MCF 10A (cell line): ENCODE measurements at regions not wholly inside any gene's neighbourhood (a gene's known extent, or its start where the extent isn't known, plus 50 kb on each side); places are given as distances from the start of the nearest gene placed in this dataset.
A peak's percentile ranks its signal among the peaks of the same experiment; 100 is the strongest.

ENCODE experiments used
- BruUV-seq: library from RNA; stranded (reverse); fragments of 400-500 nt; replicated peaks from 2 replicates; lab custom pipeline; 2021; lab: Mats Ljungman, UMichigan
- CTCF ChIA-PET: fragments of 300-600 bp; sonication (Branson Sonifier 250); formaldehyde crosslinking; extraction: SDS; loops from one replicate; lab custom pipeline; 2021; ENCODE audit warnings: antibody characterized with exemption, inconsistent platforms; lab: Yijun Ruan, JAX
- POLR2A ChIA-PET: fragments of 300-600, 350-650 bp; sonication (Branson Sonifier 250); formaldehyde crosslinking; extraction: SDS; loops from one replicate; lab custom pipeline; 2020; ENCODE audit warnings: antibody characterized with exemption, inconsistent platforms; lab: Yijun Ruan, JAX
- DNase-seq: peaks from one replicate; pipeline ENCODE4 v3.0.0-alpha.2; 2018; ENCODE audit not compliant: unreplicated experiment
- H3K27ac Mint-ChIP-seq: one replicate; pipeline ENCODE4 v1.8.0; 2022; ENCODE audit warnings: mild to moderate bottlenecking, low read depth, mixed read lengths; ENCODE audit not compliant: unreplicated experiment
- H3K27me3 Mint-ChIP-seq: one replicate; pipeline ENCODE4 v1.8.0; 2022; ENCODE audit warnings: mixed read lengths; ENCODE audit not compliant: insufficient read depth, unreplicated experiment
- H3K36me3 Mint-ChIP-seq: one replicate; pipeline ENCODE4 v1.8.0; 2022; ENCODE audit warnings: mild to moderate bottlenecking, moderate library complexity, mixed read lengths; ENCODE audit not compliant: insufficient read depth, unreplicated experiment
- H3K4me1 Mint-ChIP-seq: one replicate; pipeline ENCODE4 v1.8.0; 2022; ENCODE audit warnings: mixed read lengths; ENCODE audit not compliant: insufficient read depth, unreplicated experiment
- H3K4me3 Mint-ChIP-seq: one replicate; pipeline ENCODE4 v1.8.0; 2022; ENCODE audit warnings: mild to moderate bottlenecking, moderate library complexity, mixed read lengths; ENCODE audit not compliant: unreplicated experiment
- H3K9me3 Mint-ChIP-seq: one replicate; pipeline ENCODE4 v1.8.0; 2022; ENCODE audit warnings: mixed read lengths; ENCODE audit not compliant: unreplicated experiment
- intact Hi-C: fragments of 100-400 bp; cut with micrococcal nuclease; formaldehyde crosslinking; loops from 2 replicates; pipeline ENCODE4 v1.14.1; 2022
- TF ChIP-seq, protein P1 (sequence below): fragments of 200-600 bp; IDR thresholded peaks from one replicate; pipeline ENCODE4 v1.8.0; 2022; ENCODE audit warnings: antibody characterized with exemption, mild to moderate bottlenecking; ENCODE audit not compliant: unreplicated experiment

DNA sequence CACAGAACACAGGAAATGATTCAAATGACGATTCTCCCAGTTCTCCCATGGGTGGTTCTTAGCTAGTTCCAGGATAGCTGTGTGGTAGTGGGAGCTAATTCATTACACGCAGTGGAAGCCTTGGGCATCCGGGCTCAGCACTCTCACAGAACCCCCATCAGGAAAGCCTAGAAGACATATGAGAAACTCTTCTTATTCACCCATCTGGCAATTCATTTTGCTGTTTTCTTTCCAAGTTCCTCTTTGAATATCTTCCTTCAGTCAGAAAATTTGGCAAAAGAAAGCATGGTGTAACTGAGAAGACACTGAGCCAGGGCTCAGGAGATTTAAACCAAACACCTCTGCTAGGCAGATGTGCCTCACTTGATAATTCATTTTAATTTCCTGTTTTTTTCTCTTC lies 85.2 kb upstream of the FN1 start:
- no TSS peak for BruUV-seq
- intact Hi-C loops = no loop called here
- Mint-ChIP-seq H3K27ac (no peak overlapping the region), H3K27me3 (no peaks in the 10 kb centered on the region), H3K4me1 (peaks cover 14% of the 10 kb centered on the region), H3K36me3 (no peaks in the 10 kb centered on the region), H3K4me3 (no peak overlapping the region), H3K9me3 (peaks cover 9% of the 10 kb centered on the region)
- POLR2A ChIA-PET = no interaction called here
- TF ChIP-seq, protein P1, sequence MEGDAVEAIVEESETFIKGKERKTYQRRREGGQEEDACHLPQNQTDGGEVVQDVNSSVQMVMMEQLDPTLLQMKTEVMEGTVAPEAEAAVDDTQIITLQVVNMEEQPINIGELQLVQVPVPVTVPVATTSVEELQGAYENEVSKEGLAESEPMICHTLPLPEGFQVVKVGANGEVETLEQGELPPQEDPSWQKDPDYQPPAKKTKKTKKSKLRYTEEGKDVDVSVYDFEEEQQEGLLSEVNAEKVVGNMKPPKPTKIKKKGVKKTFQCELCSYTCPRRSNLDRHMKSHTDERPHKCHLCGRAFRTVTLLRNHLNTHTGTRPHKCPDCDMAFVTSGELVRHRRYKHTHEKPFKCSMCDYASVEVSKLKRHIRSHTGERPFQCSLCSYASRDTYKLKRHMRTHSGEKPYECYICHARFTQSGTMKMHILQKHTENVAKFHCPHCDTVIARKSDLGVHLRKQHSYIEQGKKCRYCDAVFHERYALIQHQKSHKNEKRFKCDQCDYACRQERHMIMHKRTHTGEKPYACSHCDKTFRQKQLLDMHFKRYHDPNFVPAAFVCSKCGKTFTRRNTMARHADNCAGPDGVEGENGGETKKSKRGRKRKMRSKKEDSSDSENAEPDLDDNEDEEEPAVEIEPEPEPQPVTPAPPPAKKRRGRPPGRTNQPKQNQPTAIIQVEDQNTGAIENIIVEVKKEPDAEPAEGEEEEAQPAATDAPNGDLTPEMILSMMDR = no peak
- DNase-seq = no peak
- CTCF ChIA-PET = interaction anchor here (0.7 kb wide), 1 partner anchor 16 kb away, joined by 3 read pairs; no protein-coding TSS in a partner anchor

DNA sequence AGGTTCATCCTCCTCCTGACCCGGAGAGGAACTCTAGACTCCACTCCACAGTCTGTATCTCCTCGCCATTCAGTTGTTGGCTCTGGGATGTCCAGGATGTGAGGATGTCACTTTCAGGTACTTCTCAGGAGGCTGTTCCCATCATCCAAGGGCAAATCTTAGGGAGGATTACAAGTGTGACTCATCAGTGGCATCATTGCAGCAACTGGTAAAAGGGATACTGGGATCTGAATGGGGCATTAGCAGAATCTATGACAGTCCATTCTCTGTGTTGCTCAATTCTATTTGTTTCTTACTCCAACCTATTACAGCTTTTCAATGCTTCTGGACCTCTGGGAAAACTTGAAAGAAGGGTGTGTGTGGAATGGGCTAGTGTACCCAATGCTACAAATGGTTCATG lies 81.5 kb upstream of the FN1 start:
- H3K9me3 Mint-ChIP-seq = no peaks in the 10 kb centered on the region

DNA sequence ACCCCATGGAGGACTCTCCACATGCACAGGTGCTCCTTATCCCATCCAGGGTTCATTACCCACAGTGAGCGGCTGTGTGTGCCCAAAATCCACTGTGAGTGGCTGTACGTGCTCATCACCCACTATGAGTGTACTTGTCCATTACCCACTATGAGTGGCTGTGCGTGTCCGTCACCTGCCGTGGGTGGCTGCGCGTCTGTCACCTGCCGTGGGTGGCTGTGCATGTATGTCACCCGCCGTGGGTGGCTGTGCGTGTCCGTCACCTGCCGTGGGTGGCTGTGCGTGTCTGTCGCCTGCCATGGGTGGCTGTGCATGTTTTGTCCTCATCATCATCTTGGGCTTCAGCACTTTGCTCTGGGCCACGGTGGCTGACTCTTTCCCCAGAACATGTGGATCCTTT lies 78.6 kb upstream of the FN1 start:
- ChIA-PET CTCF (no interaction called here), POLR2A (no interaction called here)
- Mint-ChIP-seq H3K9me3 (no peaks in the 10 kb centered on the region), H3K27ac (no peak overlapping the region), H3K4me3 (no peak overlapping the region), H3K27me3 (no peaks in the 10 kb centered on the region), H3K36me3 (no peaks in the 10 kb centered on the region), H3K4me1 (peaks cover 9% of the 10 kb centered on the region)
- TF ChIP-seq, protein P1 = no peak
- intact Hi-C loops = no loop called here
- DNase-seq = no peak
- no TSS peak for BruUV-seq

More for the DNA sequence above, 81.5 kb upstream of the FN1 start:
- POLR2A ChIA-PET = no interaction called here
- no TSS peak for BruUV-seq
- Mint-ChIP-seq H3K4me1 (peaks cover 14% of the 10 kb centered on the region), H3K27me3 (no peaks in the 10 kb centered on the region), H3K27ac (no peak overlapping the region), H3K4me3 (no peak overlapping the region), H3K36me3 (no peaks in the 10 kb centered on the region)
- DNase-seq = peak; percentile 41
- intact Hi-C loops = no loop called here
- TF ChIP-seq, protein P1 = no peak
- CTCF ChIA-PET = no interaction called here

DNA sequence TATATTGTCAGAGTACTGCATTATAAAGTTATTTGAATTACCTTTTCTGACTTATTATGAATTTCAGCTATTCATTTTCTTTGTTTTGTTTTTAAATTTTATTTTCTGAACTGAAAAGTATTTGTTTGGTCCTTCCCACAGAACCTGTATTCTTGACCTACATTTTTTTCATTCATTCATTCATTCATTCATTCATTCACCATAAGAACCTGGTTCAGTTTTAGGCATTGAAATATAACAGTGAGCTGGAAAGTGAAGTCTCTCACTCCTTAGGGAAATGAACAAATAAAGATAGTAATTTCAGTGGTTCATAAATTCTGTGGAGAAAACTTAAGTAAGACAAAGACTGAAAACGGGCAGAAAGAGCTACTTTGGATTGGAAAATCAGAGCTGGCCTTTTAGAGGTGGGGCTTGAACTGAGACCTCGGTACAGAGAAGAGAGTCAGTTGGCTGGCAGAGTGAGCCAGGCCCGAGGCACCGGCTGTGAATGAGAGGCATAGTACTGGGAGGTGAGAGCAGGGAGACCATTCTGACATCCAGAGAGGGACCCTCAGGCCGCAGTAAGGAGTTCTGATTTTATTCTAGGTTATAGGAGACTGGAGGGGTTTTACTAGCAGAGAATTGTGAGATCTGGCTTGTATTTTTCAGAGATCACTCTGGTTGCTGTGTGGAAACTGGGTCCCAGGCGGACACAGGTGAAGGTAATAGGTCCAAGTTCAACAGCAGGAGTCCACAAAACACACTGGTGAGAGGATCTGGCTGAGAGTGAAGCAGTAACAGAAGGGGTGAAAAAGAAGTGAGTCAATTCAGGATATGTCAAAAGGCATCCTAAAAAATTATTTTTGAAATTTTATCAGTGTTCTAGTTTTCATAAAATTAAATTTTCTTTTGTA lies 75.8 kb upstream of the FN1 start:
- TF ChIP-seq, protein P1 = no peak
- POLR2A ChIA-PET = no interaction called here
- H3K27me3 Mint-ChIP-seq = no peaks in the 10 kb centered on the region

More for the DNA sequence above, 75.8 kb upstream of the FN1 start:
- Mint-ChIP-seq H3K36me3 (no peaks in the 10 kb centered on the region), H3K27ac (no peak overlapping the region), H3K4me3 (no peak overlapping the region), H3K4me1 (no peaks in the 10 kb centered on the region), H3K9me3 (no peaks in the 10 kb centered on the region)
- DNase-seq = no peak
- intact Hi-C loops = no loop called here
- BruUV-seq = no TSS peak
- CTCF ChIA-PET = no interaction called here
